ENCODE measurements at regions not wholly inside any gene's neighbourhood (a gene's known extent, or its start where the extent isn't known, plus 50 kb on each side); places are given as distances from the start of the nearest gene placed in this dataset.
"Not testable (repeated sequence)": the region's sequence is repeated elsewhere in the genome, so short reads cannot be mapped to it uniquely, and the experiment has no call there.

- DNase-seq: no peak
These were observed 124.9 kb downstream of the METRNL start for GRCh38 chr17:83204230-83204725.

- not testable (repeated sequence) for DNase-seq
These were observed 125.5 kb downstream of the METRNL start for GRCh38 chr17:83204736-83205386.

GRCh38 chr17:83205387-83206035 is 126.1 kb downstream of the METRNL start:
- peak; percentile 21 to 47 for DNase-seq

- DNase-seq: not testable (repeated sequence)
These were observed 126.6 kb downstream of the METRNL start for GRCh38 chr17:83206036-83206394.

- not testable (repeated sequence) for DNase-seq
These were observed 127.6 kb downstream of the METRNL start for GRCh38 chr17:83206819-83207588.

GRCh38 chr17:83247001-83247400 is 167.6 kb downstream of the METRNL start:
- DNase-seq: not testable (repeated sequence)

Measured in AML-193 (cell line).